ENCODE measurements at regions not wholly inside any gene's neighbourhood (a gene's known extent, or its start where the extent isn't known, plus 50 kb on each side); places are given as distances from the start of the nearest gene placed in this dataset.
"Not testable (repeated sequence)": the region's sequence is repeated elsewhere in the genome, so short reads cannot be mapped to it uniquely, and the experiment has no call there.

GRCh38 chr20:53776858-53777257 lies 183.2 kb upstream of the ZNF217 start:
- ATAC-seq (no peak), DNase-seq (no peak)
- Histone ChIP-seq H3K36me3 (no peaks in the 10 kb centered on the region), H3K27me3 (no peaks in the 10 kb centered on the region), H3K4me3 (no peak overlapping the region), H3K27ac (no peak overlapping the region), H3K9me3 (no peaks in the 10 kb centered on the region), H3K4me1 (peaks cover 0 to 18% (median 5%) of the 10 kb centered on the region in 4 donors)
- WGBS (ENCODE audit: insufficient coverage, low coverage, low lambda C conversion rate, missing lambda C conversion rate): 100% methylated on average over 3 of the region's 5 CpGs
- TF ChIP-seq POLR2A (IDR thresholded peaks at IDR 0.05): no peak
- TF ChIP-seq CTCF (IDR thresholded peaks at IDR 0.05): no peak
- intact Hi-C loops (cut with DNase I): no loop called here

- intact Hi-C loops (cut with DNase I): no loop called here
Observed at GRCh38 chr20:53774461-53775203, 181.0 kb upstream of the ZNF217 start.

GRCh38 chr20:53773792-53774401 lies 180.3 kb upstream of the ZNF217 start:
- no peak for DNase-seq
- no peak overlapping the region for H3K27ac ChIP-seq

More at GRCh38 chr20:53774461-53775203, 181.0 kb upstream of the ZNF217 start:
- H3K4me1 ChIP-seq: peaks cover 0 to 18% (median 5%) of the 10 kb centered on the region in 4 donors
- DNase-seq (no peak), ATAC-seq (peak in 1 of 4 donors; percentile 41)
- no peak overlapping the region for H3K4me3 ChIP-seq
- H3K27ac ChIP-seq: no peak overlapping the region
- H3K36me3 ChIP-seq: no peaks in the 10 kb centered on the region
- H3K9me3 ChIP-seq: no peaks in the 10 kb centered on the region
- no peaks in the 10 kb centered on the region for H3K27me3 ChIP-seq
- WGBS (ENCODE audit: insufficient coverage, low coverage, low lambda C conversion rate, missing lambda C conversion rate): 68% methylated on average over 9 of the region's 9 CpGs
- no peak for TF ChIP-seq POLR2A (IDR thresholded peaks at IDR 0.05)
- no peak for TF ChIP-seq CTCF (IDR thresholded peaks at IDR 0.05)

GRCh38 chr20:53773066-53773791 lies 179.6 kb upstream of the ZNF217 start:
- H3K9me3 ChIP-seq; H3K4me3 ChIP-seq; H3K36me3 ChIP-seq; H3K27ac ChIP-seq; H3K27me3 ChIP-seq; intact Hi-C loops (cut with DNase I): not testable (repeated sequence)
- H3K4me1 ChIP-seq: peaks cover 0 to 13% (median 5%) of the 10 kb centered on the region in 4 donors
- peak in 1 of 3 donors; percentile 58 for DNase-seq
- peak; percentile 49 to 74 (median 71) for ATAC-seq
- 69% methylated on average over 9 of the region's 10 CpGs for WGBS (ENCODE audit: insufficient coverage, low coverage, low lambda C conversion rate, missing lambda C conversion rate)

More at GRCh38 chr20:53773792-53774401, 180.3 kb upstream of the ZNF217 start:
- H3K36me3 ChIP-seq: no peaks in the 10 kb centered on the region
- H3K9me3 ChIP-seq: no peaks in the 10 kb centered on the region
- H3K4me3 ChIP-seq: no peak overlapping the region
- peaks cover 0 to 18% (median 5%) of the 10 kb centered on the region in 4 donors for H3K4me1 ChIP-seq
- TF ChIP-seq CTCF (IDR thresholded peaks at IDR 0.05): no peak
- no peak for TF ChIP-seq POLR2A (IDR thresholded peaks at IDR 0.05)
- peak in 1 of 4 donors; percentile 49 for ATAC-seq
- intact Hi-C loops (cut with DNase I): no loop called here
- WGBS (ENCODE audit: insufficient coverage, low coverage, low lambda C conversion rate, missing lambda C conversion rate): 23% methylated on average over 1 of the region's 1 CpG
- H3K27me3 ChIP-seq: no peaks in the 10 kb centered on the region

Data from right lobe of liver (tissue), 6 donors.